GM18858 (cell line): ENCODE measurements at regions not wholly inside any gene's neighbourhood (a gene's known extent, or its start where the extent isn't known, plus 50 kb on each side); places are given as distances from the start of the nearest gene placed in this dataset.

Source experiments
- ATAC-seq: cut with Tn5 transposase; IDR thresholded peaks from one replicate; pipeline ENCODE4 v1.9.1; 2021; ENCODE audit not compliant: unreplicated experiment

GRCh38 chr12:124399622-124400021 lies 104.7 kb downstream of the RFLNA start:
- ATAC-seq = no peak

GRCh38 chr12:124398578-124399227 lies 103.8 kb downstream of the RFLNA start:
- ATAC-seq = no peak

- ATAC-seq = no peak
Observed at GRCh38 chr12:124397807-124398577, 103.1 kb downstream of the RFLNA start.

GRCh38 chr12:124397399-124397679 lies 102.4 kb downstream of the RFLNA start:
- no peak for ATAC-seq

- ATAC-seq = no peak
Observed at GRCh38 chr12:124396544-124397398, 101.9 kb downstream of the RFLNA start.

- ATAC-seq = no peak
Observed at GRCh38 chr12:124395986-124396385, 101.1 kb downstream of the RFLNA start.

GRCh38 chr12:124395284-124395752 lies 100.4 kb downstream of the RFLNA start:
- no peak for ATAC-seq

- ATAC-seq = no peak
Observed at GRCh38 chr12:124394462-124395128, 99.7 kb downstream of the RFLNA start.

- ATAC-seq = no peak
Observed at GRCh38 chr12:124393831-124394230, 98.9 kb downstream of the RFLNA start.

GRCh38 chr12:124393414-124393790 lies 98.5 kb downstream of the RFLNA start:
- no peak for ATAC-seq

- ATAC-seq = no peak
Observed at GRCh38 chr12:124392667-124393413, 97.9 kb downstream of the RFLNA start.

GRCh38 chr12:124392271-124392666 lies 97.4 kb downstream of the RFLNA start:
- no peak for ATAC-seq

GRCh38 chr12:124391340-124392261 lies 96.7 kb downstream of the RFLNA start:
- no peak for ATAC-seq

- peak; percentile 35 for ATAC-seq
Observed at GRCh38 chr12:124390442-124391097, 95.7 kb downstream of the RFLNA start.

- no peak for ATAC-seq
Observed at GRCh38 chr12:124389725-124390441, 95.0 kb downstream of the RFLNA start.

- ATAC-seq = no peak
Observed at GRCh38 chr12:124389138-124389724, 94.3 kb downstream of the RFLNA start.

GRCh38 chr12:124388679-124389137 lies 93.8 kb downstream of the RFLNA start:
- ATAC-seq = no peak
